ENCODE measurements at regions not wholly inside any gene's neighbourhood (a gene's known extent, or its start where the extent isn't known, plus 50 kb on each side); places are given as distances from the start of the nearest gene placed in this dataset.

GRCh38 chr22:27045103-27045947, 387.9 kb downstream of the MIAT start:
- TF ChIP-seq CTCF (IDR thresholded peaks at IDR 0.05) (no peak), POLR2A (IDR thresholded peaks at IDR 0.05) (no peak)

Measured in vagina (tissue), 2 donors.